GM21367 (cell line): ENCODE measurements at regions not wholly inside any gene's neighbourhood (a gene's known extent, or its start where the extent isn't known, plus 50 kb on each side); places are given as distances from the start of the nearest gene placed in this dataset.
"Not testable (repeated sequence)": the region's sequence is repeated elsewhere in the genome, so short reads cannot be mapped to it uniquely, and the experiment has no call there.

Experiments
- ATAC-seq: cut with Tn5 transposase; IDR thresholded peaks from one replicate; pipeline ENCODE4 v1.9.1; 2021; ENCODE audit not compliant: unreplicated experiment

- ATAC-seq, result no peak
These were observed 57.9 kb downstream of the HINT1 start for GRCh38 chr5:131107128-131107527.

- no peak for ATAC-seq
These were observed 60.8 kb downstream of the HINT1 start for GRCh38 chr5:131104169-131104808.

GRCh38 chr5:131096774-131097710, 68.0 kb downstream of the HINT1 start:
- ATAC-seq, result no peak

GRCh38 chr5:131095561-131095960, 69.5 kb downstream of the HINT1 start:
- ATAC-seq, result not testable (repeated sequence)

- no peak for ATAC-seq
These were observed 80.6 kb downstream of the HINT1 start for GRCh38 chr5:131084436-131084835.

- no peak for ATAC-seq
These were observed 83.1 kb downstream of the HINT1 start for GRCh38 chr5:131081913-131082488.

- ATAC-seq, result no peak
These were observed 83.7 kb downstream of the HINT1 start for GRCh38 chr5:131081374-131081773.

- ATAC-seq, result no peak
These were observed 85.8 kb downstream of the HINT1 start for GRCh38 chr5:131079232-131079631.

- ATAC-seq, result peak; percentile 98
These were observed 96.0 kb downstream of the HINT1 start for GRCh38 chr5:131068893-131069643.

GRCh38 chr5:131068076-131068475, 97.0 kb downstream of the HINT1 start:
- ATAC-seq, result no peak

- ATAC-seq, result no peak
These were observed 97.4 kb downstream of the HINT1 start for GRCh38 chr5:131067636-131068035.

- no peak for ATAC-seq
These were observed 100.2 kb downstream of the HINT1 start for GRCh38 chr5:131064669-131065371.

- no peak for ATAC-seq
These were observed 122.9 kb downstream of the HINT1 start for GRCh38 chr5:131042021-131042789.

GRCh38 chr5:131023498-131023865, 141.6 kb downstream of the HINT1 start:
- ATAC-seq, result no peak

- no peak for ATAC-seq
These were observed 142.1 kb downstream of the HINT1 start for GRCh38 chr5:131022811-131023497.

GRCh38 chr5:131021646-131022045, 143.4 kb downstream of the HINT1 start:
- ATAC-seq, result no peak

- ATAC-seq, result no peak
These were observed 145.3 kb downstream of the HINT1 start for GRCh38 chr5:131019601-131020315.

- no peak for ATAC-seq
These were observed 145.9 kb downstream of the HINT1 start for GRCh38 chr5:131019111-131019510.

GRCh38 chr5:131008329-131008728, 156.7 kb downstream of the HINT1 start:
- ATAC-seq, result no peak
